Transverse colon (tissue), 4 donors: ENCODE measurements at regions not wholly inside any gene's neighbourhood (a gene's known extent, or its start where the extent isn't known, plus 50 kb on each side); places are given as distances from the start of the nearest gene placed in this dataset.

Source experiments
- DNase-seq: peaks from one replicate; pipeline ENCODE4 v3.0.0-alpha.2; 2019
- H3K27ac ChIP-seq, 4 donors: fragments of 200-600 bp; sonication (generic); 2 replicates each; pipeline ENCODE4 v1.5.1; 2016 to 2018; ENCODE audit warnings: inconsistent platforms in 4 of 4
- H3K27me3 ChIP-seq: fragments of 200-600 bp; sonication (generic); 2 replicates; pipeline ENCODE4 v1.5.1; 2017; ENCODE audit warnings: inconsistent platforms
- H3K36me3 ChIP-seq, 4 donors: fragments of 200-600 bp; sonication (generic); 2 replicates each; pipeline ENCODE4 v1.5.1; 2017 to 2019; ENCODE audit warnings: inconsistent platforms in 4 of 4
- H3K4me1 ChIP-seq, 4 donors: fragments of 200-600 bp; sonication (generic); 2 replicates each; pipeline ENCODE4 v1.5.1; 2017 to 2020; ENCODE audit warnings: inconsistent platforms in 4 of 4
- H3K4me3 ChIP-seq, 4 donors: fragments of 200-600 bp; sonication (generic); 1 replicate in 1 of 4; 2 replicates in 3 of 4; pipeline versions ENCODE4 v1.5.1 to v1.6.1; 2017 to 2019; ENCODE audit warnings: inconsistent platforms in 4 of 4
- H3K9me3 ChIP-seq, 2 donors: fragments of 200-600 bp; sonication (generic); 2 replicates each; pipeline ENCODE4 v1.5.1; 2017 to 2019; ENCODE audit warnings: inconsistent platforms in 2 of 2
- CTCF ChIP-seq, 5 experiments: fragments of 200-600 bp in 3 of 5; fragments of 450-650 bp in 2 of 5; sonication (generic) in 3 of 5; IDR thresholded peaks; 1 replicate in 2 of 5; 2 replicates in 3 of 5; pipeline ENCODE4 v1.5.1; 2016 to 2017; ENCODE audit warnings: antibody characterized with exemption in 5 of 5, inconsistent platforms in 3 of 5, mild to moderate bottlenecking in 2 of 5, moderate library complexity in 1 of 5
- EP300 ChIP-seq: sonication (generic); formaldehyde crosslinking; IDR thresholded peaks from one replicate; pipeline ENCODE4 v1.6.1; 2017; ENCODE audit warnings: antibody characterized with exemption, low read depth
- POLR2A ChIP-seq: fragments of 450-650 bp; IDR thresholded peaks from one replicate; pipeline ENCODE4 v1.6.1; 2016; ENCODE audit warnings: antibody characterized with exemption, mild to moderate bottlenecking, moderate library complexity
- POLR2AphosphoS5 ChIP-seq, 3 donors: sonication (generic); formaldehyde crosslinking; IDR thresholded peaks; one replicate each; pipeline ENCODE4 v1.6.1; 2016; ENCODE audit warnings: antibody characterized with exemption in 3 of 3
- whole genome bisulfite sequencing, 2 donors: methylation state at CpG; one replicate each; pipeline ENCODE4 v1.1.5; 2018; ENCODE audit warnings: low coverage in 1 of 2; 5-methylcytosine and 5-hydroxymethylcytosine counted together
- in situ Hi-C, 4 donors: fragments of 200-750 bp; cut with MboI; loops; one replicate each; pipeline versions ENCODE4 v1.15.0 to v1.15.1; 2017; ENCODE audit warnings: low sequenced_read_pairs in 3 of 4, low pct_ligation_motif_present in 1 of 4, low pct_unique_long_range_greater_than_20kb in 1 of 4
- intact Hi-C: fragments of 100-400 bp; cut with DNase I; formaldehyde crosslinking; loops from one replicate; pipeline ENCODE4 v1.15.1; 2023; ENCODE audit warnings: low total_unique reads

DNA sequence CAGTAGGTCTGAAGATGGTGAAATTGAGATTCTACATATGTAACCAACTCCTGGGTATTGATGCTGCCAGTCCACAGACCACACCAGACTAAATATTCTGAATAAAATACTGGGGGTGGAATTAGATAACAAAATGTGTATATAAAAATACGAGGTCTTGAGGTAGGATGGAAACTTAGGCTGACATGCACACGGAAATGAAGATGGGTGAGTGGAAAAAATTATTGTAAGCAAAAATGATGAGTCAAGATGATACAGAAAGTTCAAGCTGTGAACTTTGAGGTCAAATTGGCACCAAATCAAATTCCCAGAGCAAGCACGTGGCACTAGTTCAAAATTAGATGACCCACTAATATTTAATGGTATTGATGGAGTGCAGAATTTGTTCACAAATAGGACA, 713.4 kb upstream of the ACO1 start:
- H3K36me3 ChIP-seq, result no peaks in the 10 kb centered on the region
- H3K27me3 ChIP-seq, result no peaks in the 10 kb centered on the region
- intact Hi-C loops (no loop called here), in situ Hi-C loops (no loop called here)
- TF ChIP-seq POLR2A (no peak), EP300 (no peak), CTCF (IDR thresholded peaks at IDR 0.05) (no peak), POLR2AphosphoS5 (IDR thresholded peaks at IDR 0.05) (no peak)
- DNase-seq, result no peak
- H3K4me1 ChIP-seq, result no peaks in the 10 kb centered on the region
- no peak overlapping the region for H3K4me3 ChIP-seq
- H3K9me3 ChIP-seq, result no peaks in the 10 kb centered on the region
- no peak overlapping the region for H3K27ac ChIP-seq
- 53 to 54% methylated on average over 3 of the region's 3 CpGs for WGBS, 2 donors

GRCh38 chr9:31674264-31674663, 710.2 kb upstream of the ACO1 start:
- intact Hi-C loops (no loop called here), in situ Hi-C loops (no loop called here)
- Histone ChIP-seq H3K9me3 (no peaks in the 10 kb centered on the region), H3K27me3 (no peaks in the 10 kb centered on the region), H3K36me3 (no peaks in the 10 kb centered on the region), H3K4me3 (no peak overlapping the region), H3K4me1 (no peaks in the 10 kb centered on the region), H3K27ac (no peak overlapping the region)
- 90 to 92% methylated on average over 1 of the region's 1 CpG for WGBS, 2 donors
- DNase-seq, result no peak
- TF ChIP-seq EP300, result no peak
- no peak for TF ChIP-seq CTCF (IDR thresholded peaks at IDR 0.05)
- TF ChIP-seq POLR2A, result no peak
- no peak for TF ChIP-seq POLR2AphosphoS5 (IDR thresholded peaks at IDR 0.05)

GRCh38 chr9:31677415-31677814, 707.0 kb upstream of the ACO1 start:
- intact Hi-C loops (no loop called here), in situ Hi-C loops (no loop called here)
- H3K9me3 ChIP-seq, result no peaks in the 10 kb centered on the region
- H3K27me3 ChIP-seq, result no peaks in the 10 kb centered on the region
- no peaks in the 10 kb centered on the region for H3K4me1 ChIP-seq
- no peaks in the 10 kb centered on the region for H3K36me3 ChIP-seq
- DNase-seq, result no peak
- no peak overlapping the region for H3K27ac ChIP-seq
- no peak overlapping the region for H3K4me3 ChIP-seq
- 89 to 93% methylated on average over 2 of the region's 2 CpGs for WGBS, 2 donors
- TF ChIP-seq CTCF (IDR thresholded peaks at IDR 0.05), result no peak
- TF ChIP-seq POLR2A, result no peak
- TF ChIP-seq POLR2AphosphoS5 (IDR thresholded peaks at IDR 0.05), result no peak
- no peak for TF ChIP-seq EP300

- H3K4me1 ChIP-seq, result no peaks in the 10 kb centered on the region
- no peak for TF ChIP-seq POLR2A
- TF ChIP-seq POLR2AphosphoS5 (IDR thresholded peaks at IDR 0.05), result no peak
- TF ChIP-seq CTCF (IDR thresholded peaks at IDR 0.05), result no peak
- no peak for TF ChIP-seq EP300
- in situ Hi-C loops (no loop called here), intact Hi-C loops (no loop called here)
- DNase-seq, result no peak
- no peaks in the 10 kb centered on the region for H3K36me3 ChIP-seq
- H3K4me3 ChIP-seq, result no peak overlapping the region
- no peaks in the 10 kb centered on the region for H3K27me3 ChIP-seq
- no peaks in the 10 kb centered on the region for H3K9me3 ChIP-seq
- no peak overlapping the region for H3K27ac ChIP-seq
- 69 to 82% methylated on average over 2 of the region's 2 CpGs for WGBS, 2 donors
Measured at GRCh38 chr9:31677877-31678276, 706.6 kb upstream of the ACO1 start.
